Hepatocyte (in vitro differentiated cells): ENCODE measurements at regions not wholly inside any gene's neighbourhood (a gene's known extent, or its start where the extent isn't known, plus 50 kb on each side); places are given as distances from the start of the nearest gene placed in this dataset.
"Not testable (repeated sequence)": the region's sequence is repeated elsewhere in the genome, so short reads cannot be mapped to it uniquely, and the experiment has no call there.

Experiments used
- EZH2 ChIP-seq: fragments of 200-600 bp; sonication (generic); IDR thresholded peaks from 2 replicates; pipeline ENCODE4 v1.6.1; 2016; ENCODE audit warnings: antibody characterized with exemption, mild to moderate bottlenecking, borderline replicate concordance
- EZH2phosphoT487 ChIP-seq: fragments of 200-600 bp; sonication (generic); IDR thresholded peaks from one replicate; pipeline ENCODE4 v1.6.1; 2018; ENCODE audit warnings: antibody characterized with exemption, mild to moderate bottlenecking, low read depth, moderate library complexity; ENCODE audit not compliant: unreplicated experiment, severe bottlenecking
- TF ChIP-seq, protein P1 (sequence below): fragments of 200-600 bp; sonication (generic); IDR thresholded peaks from 2 replicates; pipeline ENCODE4 v1.5.1; 2016; ENCODE audit warnings: antibody characterized with exemption, mild to moderate bottlenecking; ENCODE audit not compliant: poor library complexity

DNA sequence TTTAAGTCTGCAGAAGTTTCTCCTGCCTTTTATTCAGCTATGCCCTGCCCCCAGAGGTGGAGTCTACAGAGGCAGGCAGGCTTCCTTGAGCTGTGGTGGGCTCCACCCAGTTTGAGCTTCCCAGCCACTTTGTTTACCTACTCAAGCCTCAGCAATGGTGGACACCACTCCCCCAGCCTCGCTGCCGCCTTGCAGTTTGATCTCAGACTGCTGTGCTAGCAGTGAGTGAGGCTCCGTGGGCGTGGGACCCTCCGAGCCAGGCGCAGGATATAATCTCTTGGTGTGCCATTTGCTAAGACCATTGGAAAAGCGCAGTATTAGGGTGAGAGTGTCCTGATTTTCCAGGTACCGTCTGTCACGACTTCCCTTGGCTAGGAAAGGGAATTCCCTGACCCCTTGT lies 171.0 kb upstream of the DCAF8L1 start:
- TF ChIP-seq, protein P1, sequence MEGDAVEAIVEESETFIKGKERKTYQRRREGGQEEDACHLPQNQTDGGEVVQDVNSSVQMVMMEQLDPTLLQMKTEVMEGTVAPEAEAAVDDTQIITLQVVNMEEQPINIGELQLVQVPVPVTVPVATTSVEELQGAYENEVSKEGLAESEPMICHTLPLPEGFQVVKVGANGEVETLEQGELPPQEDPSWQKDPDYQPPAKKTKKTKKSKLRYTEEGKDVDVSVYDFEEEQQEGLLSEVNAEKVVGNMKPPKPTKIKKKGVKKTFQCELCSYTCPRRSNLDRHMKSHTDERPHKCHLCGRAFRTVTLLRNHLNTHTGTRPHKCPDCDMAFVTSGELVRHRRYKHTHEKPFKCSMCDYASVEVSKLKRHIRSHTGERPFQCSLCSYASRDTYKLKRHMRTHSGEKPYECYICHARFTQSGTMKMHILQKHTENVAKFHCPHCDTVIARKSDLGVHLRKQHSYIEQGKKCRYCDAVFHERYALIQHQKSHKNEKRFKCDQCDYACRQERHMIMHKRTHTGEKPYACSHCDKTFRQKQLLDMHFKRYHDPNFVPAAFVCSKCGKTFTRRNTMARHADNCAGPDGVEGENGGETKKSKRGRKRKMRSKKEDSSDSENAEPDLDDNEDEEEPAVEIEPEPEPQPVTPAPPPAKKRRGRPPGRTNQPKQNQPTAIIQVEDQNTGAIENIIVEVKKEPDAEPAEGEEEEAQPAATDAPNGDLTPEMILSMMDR = not testable (repeated sequence)
- TF ChIP-seq EZH2phosphoT487, EZH2: not testable (repeated sequence)
